GM21423 (cell line): ENCODE measurements at regions not wholly inside any gene's neighbourhood (a gene's known extent, or its start where the extent isn't known, plus 50 kb on each side); places are given as distances from the start of the nearest gene placed in this dataset.
"Not testable (repeated sequence)": the region's sequence is repeated elsewhere in the genome, so short reads cannot be mapped to it uniquely, and the experiment has no call there.

Source experiments
- ATAC-seq: cut with Tn5 transposase; IDR thresholded peaks from one replicate; pipeline ENCODE4 v1.9.1; 2021; ENCODE audit warnings: mild to moderate bottlenecking, moderate library complexity; ENCODE audit not compliant: unreplicated experiment

GRCh38 chr1:198966519-198966918 is 327.7 kb downstream of the PTPRC start:
- ATAC-seq: no peak

- no peak for ATAC-seq
These were observed 328.7 kb downstream of the PTPRC start for GRCh38 chr1:198967566-198967965.

- ATAC-seq: no peak
These were observed 330.0 kb downstream of the PTPRC start for GRCh38 chr1:198968866-198969265.

GRCh38 chr1:198969981-198970380 is 331.1 kb downstream of the PTPRC start:
- no peak for ATAC-seq

- ATAC-seq: no peak
These were observed 332.1 kb downstream of the PTPRC start for GRCh38 chr1:198970916-198971315.

- no peak for ATAC-seq
These were observed 339.1 kb downstream of the PTPRC start for GRCh38 chr1:198977909-198978308.

GRCh38 chr1:198978523-198978922 is 339.7 kb downstream of the PTPRC start:
- no peak for ATAC-seq

GRCh38 chr1:198986036-198986435 is 347.2 kb downstream of the PTPRC start:
- ATAC-seq: no peak

GRCh38 chr1:198986442-198986841 is 347.6 kb downstream of the PTPRC start:
- ATAC-seq: no peak

GRCh38 chr1:199002661-199003060 is 363.8 kb downstream of the PTPRC start:
- no peak for ATAC-seq

GRCh38 chr1:199007423-199007822 is 368.6 kb downstream of the PTPRC start:
- ATAC-seq: no peak

GRCh38 chr1:199009447-199009846 is 370.6 kb downstream of the PTPRC start:
- no peak for ATAC-seq

- no peak for ATAC-seq
These were observed 371.7 kb downstream of the PTPRC start for GRCh38 chr1:199010492-199010891.

- ATAC-seq: no peak
These were observed 372.1 kb downstream of the PTPRC start for GRCh38 chr1:199010933-199011332.

- no peak for ATAC-seq
These were observed 377.0 kb downstream of the PTPRC start for GRCh38 chr1:199015799-199016198.

GRCh38 chr1:199018471-199019135 is 379.8 kb downstream of the PTPRC start:
- ATAC-seq: no peak

GRCh38 chr1:199020051-199020450 is 381.2 kb downstream of the PTPRC start:
- no peak for ATAC-seq

GRCh38 chr1:199020904-199021303 is 382.1 kb downstream of the PTPRC start:
- no peak for ATAC-seq

- no peak for ATAC-seq
These were observed 390.6 kb downstream of the PTPRC start for GRCh38 chr1:199029401-199029800.

- no peak for ATAC-seq
These were observed 391.0 kb downstream of the PTPRC start for GRCh38 chr1:199029855-199030254.

GRCh38 chr1:199030541-199030940 is 391.7 kb downstream of the PTPRC start:
- ATAC-seq: not testable (repeated sequence)

GRCh38 chr1:199031170-199031569 is 392.3 kb downstream of the PTPRC start:
- ATAC-seq: not testable (repeated sequence)

- not testable (repeated sequence) for ATAC-seq
These were observed 393.6 kb downstream of the PTPRC start for GRCh38 chr1:199032479-199032878.
